GM21825 (cell line): ENCODE measurements at regions not wholly inside any gene's neighbourhood (a gene's known extent, or its start where the extent isn't known, plus 50 kb on each side); places are given as distances from the start of the nearest gene placed in this dataset.

ENCODE experiments used
- ATAC-seq: cut with Tn5 transposase; IDR thresholded peaks from one replicate; pipeline ENCODE4 v1.9.1; 2021; ENCODE audit warnings: mild to moderate bottlenecking, moderate library complexity; ENCODE audit not compliant: unreplicated experiment

- no peak for ATAC-seq
Measured at GRCh38 chr15:38646716-38647115, 82.1 kb upstream of the RASGRP1 start.

DNA sequence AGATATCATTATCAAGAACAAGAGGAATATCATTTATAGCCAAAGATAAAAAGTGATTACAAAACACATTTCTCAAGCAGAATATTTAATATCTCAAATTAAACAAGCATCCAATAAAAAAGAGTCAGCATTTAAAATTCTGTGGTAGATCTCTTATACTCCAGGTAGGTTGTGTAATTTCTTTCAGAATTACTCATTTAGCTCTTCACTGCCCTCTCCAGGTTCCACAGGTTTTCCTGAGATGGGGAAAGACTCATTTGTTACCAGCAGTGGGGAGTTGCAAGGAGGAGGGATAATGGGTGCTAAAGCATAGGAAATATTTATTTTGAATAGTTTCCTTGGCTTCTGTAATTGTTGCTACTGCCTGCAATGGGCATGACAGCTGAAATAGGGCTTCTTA lies 83.1 kb upstream of the RASGRP1 start:
- no peak for ATAC-seq

DNA sequence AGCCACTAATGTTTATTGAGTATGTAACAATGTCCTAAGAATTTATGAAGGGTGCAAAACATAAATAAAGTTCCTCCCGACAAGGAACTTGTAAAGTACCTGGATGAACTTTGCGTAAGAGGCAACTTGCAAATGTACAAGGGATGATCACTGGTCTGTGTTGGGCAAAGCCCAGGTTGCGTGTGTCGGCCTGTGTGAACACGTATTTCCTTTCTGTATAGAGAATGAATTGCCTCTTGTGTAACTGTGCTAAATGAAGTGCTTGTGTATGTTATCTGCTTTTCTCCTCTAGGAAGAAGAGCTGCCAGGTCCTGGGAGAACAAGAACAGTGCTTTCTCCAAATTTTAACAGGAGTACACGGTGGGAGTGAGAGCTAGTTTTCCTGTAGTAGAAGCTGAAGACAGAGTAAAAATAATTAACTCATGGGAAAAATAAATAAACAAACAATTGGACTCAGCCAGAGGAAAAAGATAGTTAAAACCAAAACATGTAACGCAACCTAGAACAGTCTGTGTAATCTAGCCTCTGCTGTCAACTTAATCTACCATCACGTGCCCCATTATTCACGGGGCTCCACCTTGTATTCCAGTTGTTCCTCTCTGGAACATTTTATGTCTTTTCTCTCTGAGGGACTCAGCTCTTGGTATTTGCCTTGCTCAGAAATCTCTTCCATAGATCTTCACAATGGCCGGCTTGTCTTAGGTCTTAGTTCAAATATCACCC lies 83.7 kb upstream of the RASGRP1 start:
- no peak for ATAC-seq

DNA sequence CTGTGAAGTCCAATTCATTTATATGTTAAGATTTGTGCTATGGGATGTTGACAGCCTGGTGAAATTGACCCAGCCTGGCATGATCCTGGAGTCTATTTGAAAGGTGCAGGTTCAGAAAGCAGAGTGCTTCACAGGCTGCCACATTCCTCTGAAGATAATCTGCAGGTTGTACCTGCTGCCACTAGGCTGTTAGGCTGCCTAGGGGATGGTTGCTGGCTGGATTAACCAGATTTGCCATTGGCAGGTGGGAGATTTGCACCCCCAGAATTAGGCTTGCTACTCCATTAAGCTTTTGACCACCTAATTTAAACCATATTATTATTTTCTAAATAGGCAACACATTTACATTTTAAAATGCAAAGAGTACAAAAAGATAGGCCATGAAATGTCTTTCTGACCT lies 85.8 kb upstream of the RASGRP1 start:
- no peak for ATAC-seq

DNA sequence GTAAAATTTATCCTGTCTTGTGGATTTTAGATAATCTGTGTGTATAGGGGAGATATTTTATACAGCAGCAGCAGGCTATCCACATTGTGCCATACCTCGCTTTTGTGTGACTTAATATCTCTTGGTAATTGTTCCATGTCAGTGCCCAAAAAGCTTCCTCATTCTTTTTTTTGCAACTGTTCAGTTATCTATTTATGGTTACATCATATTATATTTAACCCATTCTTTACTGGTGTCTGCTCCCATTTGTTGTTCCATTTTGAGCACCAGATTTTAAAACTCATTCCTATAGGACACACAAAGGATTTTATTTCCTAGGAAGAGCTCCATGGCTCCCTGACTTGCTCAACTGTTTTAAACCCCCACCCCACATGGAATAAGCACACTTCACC lies 86.3 kb upstream of the RASGRP1 start:
- ATAC-seq = no peak

DNA sequence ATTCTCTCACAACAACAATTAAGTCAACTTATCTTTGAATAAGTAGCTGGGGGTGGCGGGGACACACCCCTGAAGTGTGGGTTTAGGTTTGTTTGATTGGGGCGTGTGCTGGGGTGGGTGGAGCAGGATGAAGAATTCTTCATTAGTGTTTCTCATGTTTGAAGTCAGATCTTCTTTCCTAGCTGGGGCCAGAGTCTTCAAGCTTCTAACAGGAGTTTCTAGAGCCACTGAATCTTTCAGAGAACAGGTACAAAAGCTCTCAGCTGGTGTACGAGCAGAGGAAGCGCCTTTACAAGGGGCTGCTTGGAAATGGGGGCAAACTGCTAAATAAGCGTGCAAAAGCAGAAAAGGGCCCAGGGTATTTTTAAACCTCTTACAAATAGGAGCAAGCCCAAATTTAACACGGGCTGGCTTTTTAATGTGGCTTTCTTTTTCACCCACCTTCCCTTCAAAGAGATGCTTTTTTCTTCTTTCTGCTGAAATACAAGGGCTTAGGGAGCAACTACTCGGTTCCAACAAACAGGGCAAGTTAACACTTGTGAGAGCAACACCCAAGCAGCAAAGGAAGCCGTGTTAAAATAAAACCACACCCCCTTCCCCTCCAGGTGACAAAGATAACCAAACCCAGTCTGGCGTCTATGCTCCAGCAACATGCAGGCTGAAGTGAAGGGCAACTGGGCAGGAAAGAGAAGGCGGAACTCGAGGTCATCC lies 86.9 kb upstream of the RASGRP1 start:
- ATAC-seq = peak; percentile 47

DNA sequence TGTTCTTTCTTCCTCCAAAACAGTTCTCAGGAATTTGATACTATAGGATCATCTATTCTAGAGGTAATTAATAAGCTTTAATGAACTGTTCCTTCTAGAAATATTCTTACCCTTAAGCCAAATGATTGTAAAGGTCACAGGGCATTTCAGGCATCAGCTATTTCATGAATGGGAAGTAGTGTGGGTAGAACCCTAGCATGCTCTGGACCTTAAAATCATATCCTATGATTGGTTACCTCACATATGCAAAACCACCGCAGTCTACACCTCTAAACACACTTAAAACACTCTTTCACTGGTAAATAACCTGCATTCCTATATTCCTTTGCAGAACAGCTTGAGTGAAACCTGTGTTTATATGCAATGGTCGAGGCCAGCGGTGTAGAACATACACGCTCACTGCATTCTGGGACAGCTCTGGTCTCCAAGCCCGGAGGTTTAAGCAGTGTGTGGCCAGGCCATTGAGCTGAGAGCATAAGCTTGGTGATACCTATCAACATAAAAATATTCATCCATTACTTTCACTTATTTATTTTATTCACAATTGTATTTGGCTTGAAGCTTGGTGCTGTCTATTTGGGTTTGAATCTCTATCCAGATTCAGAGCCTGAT lies 87.7 kb upstream of the RASGRP1 start:
- no peak for ATAC-seq

DNA sequence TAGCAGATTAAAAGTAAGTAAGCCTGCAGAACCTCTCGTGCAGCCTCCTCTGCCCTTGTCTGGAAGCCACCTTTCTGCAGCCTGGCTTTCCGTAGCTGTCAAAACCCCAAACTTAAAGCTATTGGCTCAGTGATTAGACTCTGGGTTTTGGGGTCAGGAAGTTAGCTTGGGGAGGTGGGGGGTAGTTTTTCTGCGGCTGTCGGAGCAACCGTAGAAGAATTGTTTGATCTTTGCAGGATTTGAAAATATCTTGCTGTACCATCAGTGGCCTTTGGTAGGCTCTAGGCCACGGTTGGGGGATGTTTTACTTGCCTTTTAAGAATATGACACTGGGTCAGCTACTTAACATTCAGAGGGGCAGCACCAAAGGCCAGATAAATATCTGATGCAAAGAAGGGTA lies 88.4 kb upstream of the RASGRP1 start:
- ATAC-seq = no peak

DNA sequence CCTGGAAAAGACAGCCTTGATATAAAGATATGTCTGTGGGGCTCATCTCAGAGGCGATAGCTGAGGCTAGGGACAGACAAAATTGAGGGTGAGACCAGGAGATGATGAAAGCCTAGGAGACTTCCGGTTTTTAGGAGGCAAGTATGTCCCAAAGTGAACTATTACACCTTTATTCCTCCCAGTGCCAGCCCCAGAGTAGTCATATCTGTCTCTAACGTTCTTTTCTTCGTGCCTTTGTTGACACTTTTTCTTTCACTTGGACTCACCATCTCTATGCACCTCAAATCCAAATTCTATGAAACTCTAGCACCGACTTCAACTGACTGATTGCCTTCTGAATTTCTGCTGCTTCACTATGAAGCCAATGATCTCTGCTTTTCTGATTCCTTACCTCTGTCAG lies 93.8 kb upstream of the RASGRP1 start:
- ATAC-seq = no peak

GRCh38 chr15:38660738-38661137 lies 96.1 kb upstream of the RASGRP1 start:
- no peak for ATAC-seq

- no peak for ATAC-seq
Measured at GRCh38 chr15:38662033-38662802, 97.6 kb upstream of the RASGRP1 start.

GRCh38 chr15:38662805-38663204 lies 98.2 kb upstream of the RASGRP1 start:
- no peak for ATAC-seq

- ATAC-seq = no peak
Measured at GRCh38 chr15:38665586-38666305, 101.1 kb upstream of the RASGRP1 start.

DNA sequence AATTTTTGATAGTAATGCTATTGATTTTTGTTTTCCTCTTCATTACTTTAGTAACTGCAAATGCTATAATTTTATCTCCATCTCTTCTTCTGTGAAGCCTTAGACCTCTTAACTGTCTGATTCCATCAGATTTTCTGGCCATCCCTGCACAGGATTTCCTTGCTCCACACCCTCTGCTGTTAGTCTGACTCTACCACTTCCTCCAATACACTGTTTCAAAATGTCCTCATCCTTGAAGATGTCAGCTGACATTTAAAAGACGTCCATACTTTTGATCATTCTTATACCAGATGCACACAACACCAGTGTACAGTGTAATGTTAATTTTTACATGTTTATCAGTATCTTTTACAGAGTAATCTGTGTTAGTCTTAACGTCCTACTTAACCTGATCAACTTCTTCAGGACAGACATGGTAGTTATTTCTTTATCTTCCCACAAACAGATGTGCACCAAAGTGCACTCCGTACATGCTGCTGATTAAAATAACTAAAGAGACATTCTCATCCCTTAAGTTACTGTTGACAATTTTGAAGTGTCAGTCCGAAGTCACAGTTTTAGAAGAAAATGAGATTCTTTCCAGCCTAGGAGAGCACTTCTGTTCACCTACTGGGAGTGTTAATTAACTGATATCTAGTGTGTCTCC lies 102.4 kb upstream of the RASGRP1 start:
- no peak for ATAC-seq

- ATAC-seq = no peak
Measured at GRCh38 chr15:38667890-38668850, 103.6 kb upstream of the RASGRP1 start.

DNA sequence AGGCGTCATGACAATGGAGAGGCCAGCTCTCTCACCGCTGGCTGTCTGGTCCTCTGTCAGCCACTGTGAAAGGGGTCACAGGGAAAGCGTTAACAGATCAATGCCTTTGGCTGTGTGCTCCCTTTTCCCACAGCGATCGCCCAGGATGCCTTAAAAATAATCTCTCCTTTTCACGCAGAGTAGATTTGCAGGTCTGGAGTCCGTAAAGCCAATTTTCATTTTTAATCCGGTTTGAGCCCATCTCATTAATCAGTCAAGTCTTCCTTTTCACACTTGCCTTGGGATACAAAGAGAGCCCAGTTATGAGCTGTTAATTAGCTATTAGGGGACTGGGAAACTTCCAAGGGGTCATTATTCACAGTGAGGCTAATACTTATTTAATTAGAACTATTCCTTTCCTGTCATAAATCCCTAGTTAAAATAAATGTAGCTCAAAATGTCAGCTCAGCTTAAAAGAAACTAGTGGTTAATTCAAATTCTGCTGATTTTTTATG lies 104.3 kb upstream of the RASGRP1 start:
- ATAC-seq = no peak

DNA sequence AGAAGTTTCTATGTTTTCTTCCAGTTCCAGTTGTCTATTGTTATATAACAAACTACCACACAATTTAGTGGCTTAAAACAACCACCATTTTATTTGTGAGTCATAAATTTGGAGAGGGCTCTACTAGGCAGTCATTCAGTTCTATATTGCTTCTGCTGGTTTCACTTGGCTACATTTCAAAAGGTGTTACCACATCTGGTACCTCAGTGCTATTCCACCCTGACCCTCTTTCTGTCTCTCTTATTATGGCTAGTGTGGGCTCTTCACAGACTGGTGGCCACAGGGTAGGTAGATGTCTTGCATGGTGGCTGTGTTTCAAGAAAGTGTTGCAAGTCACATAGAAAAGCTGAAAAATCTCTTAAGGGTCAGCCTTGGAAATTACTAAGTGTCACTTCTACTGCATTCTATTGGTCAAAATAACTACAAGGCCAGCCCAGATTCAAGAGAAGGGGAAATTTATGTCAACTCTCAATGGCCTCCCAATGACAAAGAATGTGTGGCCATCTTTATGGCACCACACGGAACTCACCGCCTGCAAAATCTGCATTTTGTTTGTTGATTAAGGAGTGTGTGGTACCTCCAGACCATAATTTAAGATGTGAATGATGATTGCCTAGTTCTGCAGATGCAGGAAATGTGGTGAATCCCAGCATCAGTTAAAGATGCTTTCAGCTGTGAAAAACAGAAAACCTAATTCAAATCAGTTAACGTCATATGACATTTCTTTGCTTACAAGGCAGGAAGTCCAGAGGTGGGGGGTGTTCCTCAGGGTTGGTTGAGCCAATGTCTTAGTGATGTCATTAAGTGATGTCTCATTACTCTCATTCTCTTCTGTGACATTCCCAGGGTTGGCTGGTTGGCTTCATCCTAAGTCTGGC lies 105.8 kb upstream of the RASGRP1 start:
- peak; percentile 29 for ATAC-seq

GRCh38 chr15:38671006-38671387 lies 106.4 kb upstream of the RASGRP1 start:
- ATAC-seq = no peak
